Smooth muscle cell (in vitro differentiated cells): ENCODE measurements at regions not wholly inside any gene's neighbourhood (a gene's known extent, or its start where the extent isn't known, plus 50 kb on each side); places are given as distances from the start of the nearest gene placed in this dataset.

Experiments used
- DNase-seq: peaks from one replicate; lab custom pipeline; 2025; ENCODE audit not compliant: unreplicated experiment; lab: John Stamatoyannopoulos, UW
- H2AFZ ChIP-seq: fragments of 200-600 bp; sonication (generic); 2 replicates; pipeline ENCODE4 v1.6.0; 2016; ENCODE audit warnings: antibody characterized with exemption, low read depth, mild to moderate bottlenecking
- H3F3A ChIP-seq: fragments of 200-600 bp; sonication (generic); 2 replicates; pipeline ENCODE4 v1.6.0; 2017; ENCODE audit warnings: antibody characterized with exemption, low read depth
- H3K27ac ChIP-seq: fragments of 200-600 bp; sonication (generic); 2 replicates; pipeline ENCODE4 v1.5.1; 2016; ENCODE audit warnings: low read depth, mild to moderate bottlenecking
- H3K27me3 ChIP-seq: fragments of 200-600 bp; sonication (generic); 2 replicates; pipeline ENCODE4 v1.6.1; 2016; ENCODE audit warnings: low read depth, mild to moderate bottlenecking
- H3K36me3 ChIP-seq: fragments of 200-600 bp; sonication (generic); 2 replicates; pipeline ENCODE4 v1.5.1; 2016; ENCODE audit warnings: low read depth
- H3K4me1 ChIP-seq: fragments of 200-600 bp; sonication (generic); 2 replicates; pipeline ENCODE4 v1.5.1; 2016; ENCODE audit warnings: low read depth
- H3K4me2 ChIP-seq: fragments of 200-600 bp; sonication (generic); 2 replicates; pipeline ENCODE4 v1.6.0; 2016; ENCODE audit warnings: mild to moderate bottlenecking
- H3K4me3 ChIP-seq: fragments of 200-600 bp; sonication (generic); 2 replicates; pipeline ENCODE4 v1.5.1; 2016; ENCODE audit warnings: mild to moderate bottlenecking
- H3K79me2 ChIP-seq: fragments of 200-600 bp; sonication (generic); 2 replicates; pipeline ENCODE4 v1.6.0; 2016; ENCODE audit warnings: low read depth, mild to moderate bottlenecking
- H3K9ac ChIP-seq: fragments of 200-600 bp; sonication (generic); 2 replicates; pipeline ENCODE4 v1.6.0; 2016; ENCODE audit warnings: low read depth
- H3K9me3 ChIP-seq: fragments of 200-600 bp; sonication (generic); replicated peaks from 2 replicates; pipeline ENCODE4 v1.5.1; 2016; ENCODE audit warnings: low read depth
- H4K20me1 ChIP-seq: fragments of 200-600 bp; sonication (generic); 2 replicates; pipeline ENCODE4 v1.6.0; 2016; ENCODE audit warnings: low read depth
- CTCF ChIP-seq: fragments of 200-600 bp; sonication (generic); IDR thresholded peaks from 2 replicates; pipeline ENCODE4 v1.5.1; 2017; ENCODE audit warnings: borderline replicate concordance, mild to moderate bottlenecking, antibody characterized with exemption; ENCODE audit not compliant: insufficient read depth, poor library complexity, severe bottlenecking
- WGBS: methylation state at CpG from one replicate; pipeline ENCODE4 v1.1.7; 2016; ENCODE audit warnings: low lambda C conversion rate; 5-methylcytosine and 5-hydroxymethylcytosine counted together

- no peak overlapping the region for H3K4me2 ChIP-seq
- no peak for DNase-seq
- 90% methylated on average over 3 of the region's 3 CpGs for WGBS
- H3K27me3 ChIP-seq: no peaks in the 10 kb centered on the region
- H3F3A ChIP-seq: no peaks in the 10 kb centered on the region
- no peaks in the 10 kb centered on the region for H3K79me2 ChIP-seq
- H3K4me3 ChIP-seq: no peak overlapping the region
- H3K9me3 ChIP-seq: no peaks in the 10 kb centered on the region
- peaks cover 12% of the 10 kb centered on the region for H3K4me1 ChIP-seq
- H3K27ac ChIP-seq: no peak overlapping the region
- TF ChIP-seq CTCF: no peak
- no peak overlapping the region for H3K9ac ChIP-seq
- no peaks in the 10 kb centered on the region for H3K36me3 ChIP-seq
- no peaks in the 10 kb centered on the region for H4K20me1 ChIP-seq
- no peak overlapping the region for H2AFZ ChIP-seq
These were observed 1171.3 kb downstream of the EFNB2 start for GRCh38 chr13:105364191-105364590.

- no peak for TF ChIP-seq CTCF
- WGBS: 39% methylated on average over 8 of the region's 8 CpGs
- no peaks in the 10 kb centered on the region for H3F3A ChIP-seq
- H3K36me3 ChIP-seq: no peaks in the 10 kb centered on the region
- H4K20me1 ChIP-seq: no peaks in the 10 kb centered on the region
- H3K4me1 ChIP-seq: peaks cover 12% of the 10 kb centered on the region
- H3K27me3 ChIP-seq: no peaks in the 10 kb centered on the region
- H2AFZ ChIP-seq: peak overlapping the region; percentile 66
- peak overlapping the region; percentile 16 for H3K27ac ChIP-seq
- no peak overlapping the region for H3K9ac ChIP-seq
- no peaks in the 10 kb centered on the region for H3K79me2 ChIP-seq
- DNase-seq: no peak
- no peaks in the 10 kb centered on the region for H3K9me3 ChIP-seq
- H3K4me3 ChIP-seq: no peak overlapping the region
- peak overlapping the region; percentile 52 for H3K4me2 ChIP-seq
These were observed 1171.9 kb downstream of the EFNB2 start for GRCh38 chr13:105363261-105364190.

- no peaks in the 10 kb centered on the region for H3K4me1 ChIP-seq
- H3K27ac ChIP-seq: no peak overlapping the region
- 83% methylated on average over 4 of the region's 4 CpGs for WGBS
- no peaks in the 10 kb centered on the region for H4K20me1 ChIP-seq
- no peak overlapping the region for H3K4me3 ChIP-seq
- no peak for TF ChIP-seq CTCF
- no peak overlapping the region for H2AFZ ChIP-seq
- no peaks in the 10 kb centered on the region for H3K36me3 ChIP-seq
- H3K27me3 ChIP-seq: no peaks in the 10 kb centered on the region
- H3K79me2 ChIP-seq: no peaks in the 10 kb centered on the region
- no peak for DNase-seq
- no peaks in the 10 kb centered on the region for H3F3A ChIP-seq
- no peak overlapping the region for H3K4me2 ChIP-seq
- no peaks in the 10 kb centered on the region for H3K9me3 ChIP-seq
- no peak overlapping the region for H3K9ac ChIP-seq
These were observed 1181.8 kb downstream of the EFNB2 start for GRCh38 chr13:105353654-105354053.
